Fibroblast of the aortic adventitia (primary cell): ENCODE measurements at regions not wholly inside any gene's neighbourhood (a gene's known extent, or its start where the extent isn't known, plus 50 kb on each side); places are given as distances from the start of the nearest gene placed in this dataset.
A peak's percentile ranks its signal among the peaks of the same experiment; 100 is the strongest.
"Not testable (repeated sequence)": the region's sequence is repeated elsewhere in the genome, so short reads cannot be mapped to it uniquely, and the experiment has no call there.

Experiments used
- DNase-seq: peaks from one replicate; pipeline ENCODE4 v3.0.0-alpha.2; 2010; ENCODE audit warnings: low read depth
- H3K4me3 ChIP-seq: 2 replicates; pipeline ENCODE4 v1.5.1; 2011; ENCODE audit warnings: low read depth, mild to moderate bottlenecking, control low read depth, low read length, moderate library complexity
- CTCF ChIP-seq: IDR thresholded peaks from 2 replicates; pipeline ENCODE4 v1.5.1; 2011; ENCODE audit warnings: mild to moderate bottlenecking, low read length, control low read depth, inconsistent platforms; ENCODE audit not compliant: insufficient read depth

GRCh38 chr13:64591971-64592370 is 2638.2 kb downstream of the PCDH9 start:
- no peak for TF ChIP-seq CTCF
- peak; percentile 40 for DNase-seq
- no peak overlapping the region for H3K4me3 ChIP-seq

GRCh38 chr13:64579331-64579730 is 2650.8 kb downstream of the PCDH9 start:
- DNase-seq, result no peak
- no peak overlapping the region for H3K4me3 ChIP-seq
- no peak for TF ChIP-seq CTCF

GRCh38 chr13:64568748-64569147 is 2661.4 kb downstream of the PCDH9 start:
- no peak overlapping the region for H3K4me3 ChIP-seq
- no peak for TF ChIP-seq CTCF
- no peak for DNase-seq

GRCh38 chr13:64558031-64558430 is 2672.1 kb downstream of the PCDH9 start:
- H3K4me3 ChIP-seq, DNase-seq: not testable (repeated sequence)

GRCh38 chr13:64556376-64556775 is 2673.8 kb downstream of the PCDH9 start:
- DNase-seq, result peak; percentile 21

GRCh38 chr13:64553411-64554129 is 2676.6 kb downstream of the PCDH9 start:
- no peak overlapping the region for H3K4me3 ChIP-seq
- TF ChIP-seq CTCF, result no peak
- DNase-seq, result no peak

More at GRCh38 chr13:64556376-64556775, 2673.8 kb downstream of the PCDH9 start:
- no peak overlapping the region for H3K4me3 ChIP-seq
- no peak for TF ChIP-seq CTCF

- H3K4me3 ChIP-seq, result no peak overlapping the region
- DNase-seq, result peak; percentile 67
- no peak for TF ChIP-seq CTCF
These were observed 2678.4 kb downstream of the PCDH9 start for GRCh38 chr13:64551755-64552154.
